ENCODE measurements at regions not wholly inside any gene's neighbourhood (a gene's known extent, or its start where the extent isn't known, plus 50 kb on each side); places are given as distances from the start of the nearest gene placed in this dataset.
"Not testable (repeated sequence)": the region's sequence is repeated elsewhere in the genome, so short reads cannot be mapped to it uniquely, and the experiment has no call there.

GRCh38 chr13:111627596-111627995, 307.2 kb downstream of the TEX29 start:
- DNase-seq: no peak

- no peak for DNase-seq
Observed at GRCh38 chr13:111629016-111629415, 308.6 kb downstream of the TEX29 start.

GRCh38 chr13:111629457-111629856, 309.0 kb downstream of the TEX29 start:
- DNase-seq: no peak

GRCh38 chr13:111629926-111630325, 309.5 kb downstream of the TEX29 start:
- no peak for DNase-seq

- no peak for DNase-seq
Observed at GRCh38 chr13:111630406-111630805, 310.0 kb downstream of the TEX29 start.

GRCh38 chr13:111631271-111631670, 310.8 kb downstream of the TEX29 start:
- DNase-seq: not testable (repeated sequence)

- DNase-seq: no peak
Observed at GRCh38 chr13:111632906-111633305, 312.5 kb downstream of the TEX29 start.

GRCh38 chr13:111633401-111633800, 313.0 kb downstream of the TEX29 start:
- DNase-seq: no peak

GRCh38 chr13:111634410-111634809, 314.0 kb downstream of the TEX29 start:
- DNase-seq: no peak

GRCh38 chr13:111636271-111636670, 315.8 kb downstream of the TEX29 start:
- no peak for DNase-seq

- no peak for DNase-seq
Observed at GRCh38 chr13:111636804-111637203, 316.4 kb downstream of the TEX29 start.

- no peak for DNase-seq
Observed at GRCh38 chr13:111637365-111637764, 316.9 kb downstream of the TEX29 start.

- no peak for DNase-seq
Observed at GRCh38 chr13:111638233-111638632, 317.8 kb downstream of the TEX29 start.

- DNase-seq: no peak
Observed at GRCh38 chr13:111639196-111639705, 318.8 kb downstream of the TEX29 start.

GRCh38 chr13:111640006-111640405, 319.6 kb downstream of the TEX29 start:
- DNase-seq: no peak

GRCh38 chr13:111640476-111640875, 320.0 kb downstream of the TEX29 start:
- no peak for DNase-seq

GRCh38 chr13:111642156-111642767, 321.8 kb downstream of the TEX29 start:
- no peak for DNase-seq

- no peak for DNase-seq
Observed at GRCh38 chr13:111644750-111645149, 324.3 kb downstream of the TEX29 start.

GRCh38 chr13:111645198-111645597, 324.8 kb downstream of the TEX29 start:
- DNase-seq: no peak

- no peak for DNase-seq
Observed at GRCh38 chr13:111645598-111646455, 325.4 kb downstream of the TEX29 start.

GRCh38 chr13:111646456-111646855, 326.0 kb downstream of the TEX29 start:
- no peak for DNase-seq

GRCh38 chr13:111648885-111649284, 328.4 kb downstream of the TEX29 start:
- DNase-seq: no peak

- DNase-seq: no peak
Observed at GRCh38 chr13:111650626-111651025, 330.2 kb downstream of the TEX29 start.

GRCh38 chr13:111652676-111653075, 332.2 kb downstream of the TEX29 start:
- no peak for DNase-seq

All from EL (cell line).